ENCODE measurements at regions not wholly inside any gene's neighbourhood (a gene's known extent, or its start where the extent isn't known, plus 50 kb on each side); places are given as distances from the start of the nearest gene placed in this dataset.

DNA sequence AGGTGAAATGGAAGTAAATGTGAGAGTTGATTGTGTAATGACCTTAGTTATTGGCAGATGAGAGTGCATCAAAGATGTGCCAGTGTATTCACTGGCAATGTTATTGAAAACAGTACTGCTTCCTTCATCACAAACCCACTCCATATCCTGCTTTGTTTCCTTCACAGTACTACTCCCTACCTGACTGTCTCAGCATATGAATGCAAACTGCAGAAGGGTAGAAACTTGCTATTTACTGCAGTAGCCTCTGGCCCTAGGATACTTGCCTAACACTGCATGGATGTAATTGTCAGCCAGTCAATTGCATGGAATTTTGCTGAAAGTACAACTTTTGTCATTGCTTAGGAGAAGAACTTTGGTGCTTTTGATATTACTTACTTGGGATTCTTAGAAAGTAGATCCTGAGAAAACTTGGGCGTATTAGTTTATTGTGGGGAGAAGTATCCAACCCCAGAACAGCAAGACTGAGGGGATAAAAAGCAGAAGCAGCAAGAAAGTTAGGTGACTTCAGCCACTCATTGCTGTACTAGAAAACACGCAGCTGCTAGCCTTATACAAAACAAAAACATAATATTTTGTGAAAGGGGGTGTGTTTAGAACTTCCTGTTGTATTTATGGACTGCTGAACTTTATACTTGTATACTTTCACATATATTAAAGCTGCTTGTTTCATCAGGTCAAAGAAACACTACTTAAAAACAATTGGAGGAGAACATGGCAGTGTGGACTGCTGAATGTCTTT, 219.0 kb downstream of the CCNG2 start:
- no peak for DNase-seq

DNA sequence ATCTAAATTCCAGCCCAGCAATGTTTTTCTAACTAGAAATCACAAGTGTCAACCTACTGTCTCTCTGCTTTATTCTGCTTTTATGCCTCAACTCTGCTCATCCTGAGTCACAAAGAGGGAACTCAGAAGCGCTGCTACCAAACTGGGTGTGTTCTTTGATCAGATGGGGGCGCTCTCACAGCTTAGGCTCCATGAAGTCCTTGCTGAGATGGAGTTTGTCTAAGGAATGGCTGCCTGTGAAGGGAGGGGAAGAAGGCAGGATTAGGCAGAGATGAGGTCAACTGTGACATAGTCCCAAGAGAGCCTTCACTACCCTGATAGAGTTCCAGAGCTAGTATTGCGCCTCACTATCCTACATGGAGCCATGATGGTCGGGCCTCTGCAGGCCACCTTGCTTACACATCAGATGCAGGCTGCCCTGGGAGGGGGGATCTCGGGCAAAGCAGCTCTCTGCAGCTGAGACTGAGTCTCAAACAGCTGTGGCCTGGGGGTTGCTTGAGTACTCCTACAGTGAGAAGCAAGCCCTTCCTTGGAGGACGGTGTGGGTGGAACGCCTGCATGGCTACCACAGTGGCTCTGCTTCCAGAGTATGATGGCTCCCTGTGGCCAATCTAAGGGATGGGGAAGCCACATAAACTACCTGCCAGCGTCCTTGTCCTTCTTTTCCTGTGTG, 219.9 kb downstream of the CCNG2 start:
- DNase-seq: no peak

DNA sequence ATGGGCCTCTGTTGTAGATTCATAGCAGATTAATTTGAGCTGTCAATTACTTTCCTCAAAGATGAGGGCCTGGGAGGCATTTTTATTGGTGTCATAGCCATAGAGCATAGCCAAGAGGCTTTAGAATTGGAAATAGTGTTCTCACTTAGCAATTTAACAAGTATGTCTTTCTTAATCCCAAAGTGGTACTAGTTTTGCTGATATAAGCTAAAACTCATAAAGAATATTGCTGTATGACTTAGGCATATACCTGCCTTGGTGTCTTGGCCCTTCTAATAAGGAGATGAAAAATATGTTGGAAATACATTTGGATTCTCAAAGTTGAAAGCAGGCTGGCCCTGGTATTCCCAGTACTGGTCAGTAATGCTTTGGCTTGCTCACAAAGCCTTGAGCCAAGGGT, 221.5 kb upstream of the CXCL13 start:
- DNase-seq: no peak

DNA sequence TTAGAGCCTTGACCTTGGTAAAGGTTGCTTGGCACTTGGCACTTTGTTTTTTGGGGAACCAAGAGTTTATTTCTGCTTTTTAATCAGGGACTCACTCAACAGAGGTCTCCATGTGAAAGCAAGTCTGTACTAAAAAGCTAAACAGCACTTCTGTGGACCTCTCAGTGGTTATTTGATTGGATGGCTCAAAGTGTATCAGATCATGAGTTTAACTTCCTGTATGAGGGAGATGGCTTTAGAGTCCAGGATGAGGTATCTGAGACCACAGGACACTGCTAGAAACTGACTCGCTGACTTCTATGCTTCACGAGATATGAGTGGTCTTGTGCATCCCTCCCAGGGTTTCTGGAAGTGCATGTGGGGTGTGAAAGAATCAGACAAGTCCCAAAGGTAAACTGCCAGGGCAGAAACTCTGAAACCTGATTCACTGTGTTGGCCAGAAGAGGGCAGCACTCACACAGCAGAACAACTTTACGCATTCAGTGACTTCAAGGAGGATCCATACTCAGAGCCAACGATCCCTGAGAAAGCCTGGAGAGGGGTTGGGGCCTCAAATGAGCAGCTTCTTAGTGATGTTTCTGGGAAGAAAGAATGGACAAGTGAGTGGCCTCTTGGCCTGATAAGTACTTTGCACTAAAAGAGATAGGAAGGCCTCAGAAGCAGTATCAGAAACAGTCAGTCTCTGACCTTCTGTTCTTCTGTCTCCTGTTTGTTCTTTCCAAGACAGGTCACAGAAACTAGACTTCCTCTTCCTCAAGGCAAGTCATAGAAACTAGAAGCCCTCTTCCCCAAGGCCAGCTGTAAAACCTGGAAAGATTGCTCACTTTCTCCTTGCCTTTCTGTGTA, 220.3 kb upstream of the CXCL13 start:
- peak; percentile 10 for DNase-seq

DNA sequence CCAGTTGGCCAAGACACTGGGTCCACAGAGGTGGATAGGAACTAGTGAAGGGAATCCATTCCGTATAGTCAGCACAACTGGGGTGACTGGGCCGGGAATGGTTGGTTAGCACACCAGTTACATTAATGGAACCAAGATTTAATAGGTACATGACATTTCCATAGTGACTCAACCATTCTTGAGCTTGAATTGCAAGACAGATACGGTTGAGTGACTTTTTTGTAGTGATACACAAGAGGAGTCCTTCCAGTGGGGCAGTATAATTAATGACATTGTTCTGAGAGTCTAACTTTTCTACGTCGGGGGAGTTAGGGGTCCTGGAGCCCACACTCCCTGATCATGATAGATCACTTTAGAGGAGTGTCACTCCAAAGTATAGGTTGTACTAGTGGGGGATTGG, 211.6 kb upstream of the CXCL13 start:
- no peak for DNase-seq

DNA sequence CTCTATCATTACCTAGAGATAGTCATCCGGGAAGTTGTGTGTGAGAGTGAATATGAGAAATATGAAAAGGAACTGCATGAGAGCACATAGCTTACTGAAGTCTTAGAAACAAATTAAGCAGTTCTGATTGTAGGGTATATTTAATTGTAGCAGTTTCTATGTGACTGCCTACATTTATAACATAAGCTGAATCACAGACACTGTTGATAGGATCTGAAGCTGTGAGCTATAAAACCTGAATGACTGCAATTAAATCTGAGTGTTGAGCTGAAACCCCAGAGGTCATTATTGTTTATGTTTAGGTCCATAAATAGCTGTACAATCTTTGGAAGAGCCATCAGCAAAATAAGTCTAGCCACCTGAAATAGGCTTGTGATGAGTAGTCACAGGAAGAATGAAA, 210.1 kb upstream of the CXCL13 start:
- DNase-seq: no peak

DNA sequence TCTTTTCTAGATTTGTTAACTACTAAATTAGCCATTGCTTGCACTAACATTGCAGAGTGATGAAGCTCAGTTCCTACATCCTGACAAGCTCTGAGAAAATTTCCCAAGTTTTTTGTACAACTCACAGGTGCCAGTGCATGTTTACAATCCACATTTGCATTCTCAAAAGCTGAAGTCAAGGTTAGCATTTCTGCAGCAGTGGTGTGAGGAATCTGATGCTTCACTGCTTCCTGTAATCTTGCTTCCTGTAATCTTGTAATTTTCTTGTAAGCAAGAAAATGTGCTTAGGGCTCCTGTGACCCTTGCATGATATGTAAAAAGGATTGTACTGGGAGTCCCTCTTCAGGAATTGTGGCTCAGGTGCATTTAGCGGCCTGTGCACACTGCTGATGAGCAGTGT, 207.4 kb upstream of the CXCL13 start:
- no peak for DNase-seq

DNA sequence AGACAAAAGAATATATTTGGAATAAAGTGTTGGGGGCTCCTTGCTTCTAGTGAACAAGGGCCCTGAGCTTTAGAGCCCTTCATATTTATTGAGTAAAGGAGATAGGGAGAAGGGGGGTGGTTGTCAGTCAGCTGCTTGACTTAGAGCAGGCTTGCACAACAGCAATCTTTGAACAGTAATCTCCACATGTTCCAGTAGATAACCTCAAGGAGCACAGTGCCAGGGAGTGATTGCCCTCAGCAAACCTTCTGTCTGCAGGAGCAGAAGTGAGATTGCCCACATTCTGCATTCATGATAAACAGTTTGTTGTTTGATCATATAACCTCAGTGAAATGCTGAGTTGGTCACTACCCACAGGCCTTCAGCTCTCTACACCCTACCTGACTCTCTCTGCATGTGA, 205.8 kb upstream of the CXCL13 start:
- DNase-seq: no peak

DNA sequence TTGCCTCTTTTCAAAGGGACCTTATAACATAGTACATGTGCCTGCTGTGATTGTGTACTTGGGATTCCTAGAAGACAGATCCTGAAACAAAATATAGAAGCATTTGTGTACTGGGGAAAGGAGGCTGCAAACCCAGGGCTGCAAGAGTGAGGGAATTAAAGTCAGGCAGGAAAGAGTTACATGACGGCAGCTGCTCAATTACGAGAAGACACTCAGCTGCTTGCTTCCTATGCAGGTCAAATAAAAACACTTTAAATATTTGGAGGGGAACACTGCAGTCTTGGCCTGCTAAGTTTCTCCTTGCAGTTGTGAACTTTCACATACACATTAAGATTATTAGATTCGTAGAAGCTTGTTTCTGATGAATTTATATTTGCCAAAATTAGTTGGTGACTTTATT, 191.9 kb upstream of the CXCL13 start:
- no peak for DNase-seq

DNA sequence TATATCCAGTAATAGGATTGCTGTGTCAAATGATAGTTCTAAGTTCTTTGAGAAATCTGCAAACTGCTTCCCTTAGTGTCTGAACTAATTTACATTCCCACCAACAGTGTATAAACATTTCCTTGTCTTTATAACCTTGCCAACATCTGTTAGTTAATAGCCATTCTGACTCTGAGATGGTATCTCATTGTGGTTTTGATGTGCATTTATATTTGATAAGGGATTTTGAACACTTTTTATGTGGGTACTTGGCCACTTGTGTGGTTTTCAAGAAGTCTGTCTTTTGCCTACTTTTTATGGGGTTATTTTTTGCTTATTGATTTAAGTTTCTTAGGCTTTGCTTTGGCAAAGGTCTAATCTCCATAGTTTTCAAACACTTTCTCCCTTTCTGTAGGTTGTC, 189.9 kb upstream of the CXCL13 start:
- DNase-seq: no peak

DNA sequence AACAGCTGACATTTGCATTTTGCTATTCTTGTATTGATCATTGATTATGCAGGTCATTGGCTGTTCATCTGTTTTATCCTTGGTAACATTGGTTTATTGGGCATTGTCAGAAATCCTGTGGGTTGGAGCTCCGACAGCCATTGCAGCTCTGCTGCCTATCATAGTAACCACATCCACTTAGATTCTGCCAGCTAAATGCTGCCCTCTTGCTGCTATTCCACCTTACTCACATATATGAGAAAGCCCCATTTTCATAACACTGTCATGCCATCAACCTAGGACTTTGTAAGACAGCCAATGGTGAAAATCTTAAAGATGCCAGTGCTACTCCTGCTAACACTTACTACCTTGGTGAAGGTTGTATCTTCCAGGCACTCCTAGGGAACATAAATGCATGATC, 187.3 kb upstream of the CXCL13 start:
- DNase-seq: no peak

DNA sequence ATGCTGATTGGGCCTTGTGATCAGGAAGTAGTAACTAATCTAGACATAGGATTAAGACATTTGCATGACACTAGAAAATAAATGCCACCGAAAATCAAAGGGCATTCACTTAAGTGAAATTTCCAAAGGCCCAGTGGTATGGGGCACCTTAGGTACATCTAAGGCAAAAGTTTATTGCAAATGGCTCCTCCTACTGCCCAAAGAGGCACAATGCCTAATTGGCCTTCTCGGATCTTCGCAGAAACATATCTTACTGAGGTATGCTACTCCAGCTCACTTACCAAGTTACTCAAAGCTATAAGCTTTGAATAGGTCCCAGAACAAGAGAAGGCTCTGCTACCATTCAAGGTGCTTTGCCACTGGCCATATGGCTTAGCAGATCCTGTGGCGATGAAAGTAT, 174.8 kb upstream of the CXCL13 start:
- no peak for DNase-seq

DNA sequence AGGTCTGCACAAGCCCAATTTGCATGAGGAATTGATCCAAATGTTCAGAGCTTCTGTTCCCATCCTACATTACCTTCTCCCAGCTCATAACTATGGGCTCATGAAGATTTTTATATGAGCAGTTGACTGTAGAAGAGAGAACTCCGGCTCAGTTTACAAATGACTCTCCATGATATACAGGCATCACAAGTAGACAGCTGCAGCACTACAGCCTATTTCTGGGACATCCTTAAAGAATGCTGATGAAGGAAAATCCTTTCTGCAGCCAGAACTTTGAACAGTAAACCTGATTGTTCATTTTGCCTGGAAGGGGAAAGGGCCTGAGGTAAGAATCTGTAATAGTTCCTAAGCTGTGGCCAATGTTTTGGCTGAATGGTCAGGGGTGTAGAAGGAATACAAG, 174.1 kb upstream of the CXCL13 start:
- DNase-seq: no peak

DNA sequence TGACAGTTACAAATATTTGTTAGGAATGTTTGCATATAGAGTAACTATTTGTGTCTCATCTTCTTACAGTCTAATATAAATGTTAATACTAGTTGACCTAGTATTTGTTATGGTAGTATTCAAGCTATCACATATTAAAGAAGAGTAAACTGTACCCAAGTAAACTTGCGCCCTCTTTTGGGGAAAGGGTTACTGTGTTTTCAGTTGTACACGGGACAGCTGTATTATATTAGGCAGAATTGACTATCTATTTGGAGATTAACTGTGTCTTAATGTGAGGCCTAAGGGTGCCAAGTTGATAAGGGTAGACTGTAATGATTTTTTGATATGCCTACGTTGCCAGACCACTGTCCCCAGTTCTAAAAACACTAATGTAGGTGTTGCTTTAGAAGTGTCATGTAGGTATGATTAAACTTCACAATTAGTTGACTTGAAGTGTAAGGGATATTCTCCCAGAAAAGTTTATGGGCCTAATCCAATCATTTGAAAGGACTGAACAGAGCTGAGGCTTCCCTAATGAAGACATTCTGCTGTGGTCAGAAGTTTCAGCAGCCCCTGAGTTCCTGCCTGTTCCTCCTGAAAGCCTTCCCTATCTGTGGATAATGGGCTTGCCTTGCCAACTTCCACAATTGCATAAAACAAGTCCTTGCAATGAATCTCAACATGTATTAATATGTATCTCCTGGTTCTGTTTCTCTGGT, 172.8 kb upstream of the CXCL13 start:
- DNase-seq: no peak

DNA sequence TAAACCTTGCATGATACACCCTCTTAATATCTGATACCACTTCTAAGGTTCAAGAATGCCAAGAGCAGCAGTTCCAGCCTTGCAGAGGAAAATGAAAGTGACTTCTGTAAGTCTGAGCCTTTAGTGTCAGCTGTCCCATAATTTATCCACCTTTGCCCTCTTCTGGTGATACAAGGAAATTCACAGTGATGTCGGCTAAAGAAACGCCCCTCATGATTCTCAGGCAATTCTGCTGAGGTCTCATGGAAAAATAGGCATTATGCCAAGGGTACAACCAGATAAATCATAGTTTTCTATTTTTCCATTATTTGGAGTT, 172.2 kb upstream of the CXCL13 start:
- DNase-seq: peak; percentile 53

DNA sequence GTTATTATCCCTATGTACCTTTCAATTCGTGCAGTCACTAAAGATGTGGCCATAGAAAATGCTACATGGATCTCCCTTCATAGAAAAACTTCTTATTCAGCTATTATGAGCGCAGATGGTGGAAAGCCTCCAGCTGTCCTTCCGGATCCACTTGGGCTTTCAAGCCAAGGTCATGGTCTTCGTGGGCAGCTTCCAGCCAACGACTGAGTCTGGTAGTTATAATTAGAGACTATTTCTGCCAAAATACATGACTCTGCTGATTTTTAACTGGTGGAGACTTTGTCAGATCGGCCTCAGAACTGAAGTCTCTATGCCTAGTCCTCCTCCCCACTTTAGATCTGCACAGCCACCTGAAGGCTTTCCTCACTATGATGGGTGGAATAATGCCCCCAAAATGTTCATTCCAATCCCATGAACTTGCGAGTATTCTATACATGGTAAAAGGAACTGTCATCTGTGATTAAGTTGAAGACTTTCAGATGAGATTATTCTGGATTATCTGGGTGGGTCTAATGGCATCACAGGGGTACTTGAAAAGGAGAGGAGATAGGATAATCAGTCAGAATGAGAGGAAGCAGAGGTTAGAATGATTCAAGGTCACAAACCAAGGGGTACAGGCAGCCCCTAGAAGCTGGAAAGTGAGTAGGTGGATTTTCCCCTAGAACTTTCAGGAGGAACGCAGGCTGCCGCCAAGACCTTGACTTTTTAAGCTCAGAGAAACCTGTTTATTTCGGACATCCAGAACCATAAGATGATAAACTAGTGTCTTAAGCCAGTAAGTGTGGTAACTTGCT, 171.1 kb upstream of the CXCL13 start:
- DNase-seq: no peak

DNA sequence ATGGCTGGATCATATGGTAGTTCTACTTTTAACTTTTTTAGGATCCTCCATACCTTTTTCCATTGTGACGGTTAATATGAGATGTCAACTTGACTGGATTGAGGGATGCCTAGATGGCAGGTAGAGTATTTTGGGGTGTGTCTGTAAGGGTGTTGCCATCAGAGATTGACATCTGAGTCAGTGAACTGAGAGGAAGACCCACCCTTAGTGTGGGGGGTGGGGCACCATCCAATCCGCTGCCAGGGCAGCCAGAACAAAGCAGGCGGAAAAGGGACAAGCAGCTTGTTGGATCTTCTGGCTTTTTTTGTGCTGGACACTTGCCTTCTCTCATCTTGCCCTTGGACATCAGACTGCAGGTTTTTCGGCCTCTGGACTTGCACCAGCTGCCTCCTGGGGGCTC, 168.5 kb upstream of the CXCL13 start:
- DNase-seq: no peak

DNA sequence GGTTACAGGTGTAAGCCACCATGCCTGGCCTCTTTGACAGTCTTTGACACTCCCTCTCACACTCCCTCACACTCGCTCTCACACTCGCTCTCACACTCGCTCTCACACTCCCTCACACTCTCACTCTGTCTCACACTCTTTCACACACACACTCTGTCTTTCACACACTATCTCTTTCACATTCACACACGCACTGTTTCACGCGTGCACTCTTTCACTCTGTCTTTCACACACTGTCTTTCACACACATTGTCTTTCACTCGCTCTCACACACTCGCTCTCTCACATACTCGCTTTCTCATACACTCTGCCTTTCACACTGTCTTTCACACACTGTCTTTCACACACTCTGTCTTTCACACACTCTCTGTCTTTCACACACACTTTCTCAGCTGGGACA, 167.1 kb upstream of the CXCL13 start:
- no peak for DNase-seq

DNA sequence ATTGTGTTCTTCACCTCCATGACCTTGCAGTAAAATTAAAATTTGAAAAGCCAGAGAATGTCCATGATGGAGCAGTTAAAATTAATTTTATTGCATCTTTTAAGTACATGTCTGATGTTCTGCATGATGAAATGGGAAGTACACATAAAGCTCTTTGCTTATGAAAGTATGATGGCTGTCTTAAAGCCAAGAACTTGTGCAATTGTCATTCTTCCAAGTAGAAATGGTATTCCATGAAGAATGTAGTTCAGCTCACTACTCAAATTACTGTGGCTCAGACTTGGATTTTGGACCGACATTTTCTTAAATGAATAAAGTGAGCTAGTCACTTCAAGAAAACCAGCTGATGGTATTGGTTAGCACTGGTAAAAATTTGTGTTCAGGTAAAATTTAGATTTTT, 161.7 kb upstream of the CXCL13 start:
- no peak for DNase-seq

DNA sequence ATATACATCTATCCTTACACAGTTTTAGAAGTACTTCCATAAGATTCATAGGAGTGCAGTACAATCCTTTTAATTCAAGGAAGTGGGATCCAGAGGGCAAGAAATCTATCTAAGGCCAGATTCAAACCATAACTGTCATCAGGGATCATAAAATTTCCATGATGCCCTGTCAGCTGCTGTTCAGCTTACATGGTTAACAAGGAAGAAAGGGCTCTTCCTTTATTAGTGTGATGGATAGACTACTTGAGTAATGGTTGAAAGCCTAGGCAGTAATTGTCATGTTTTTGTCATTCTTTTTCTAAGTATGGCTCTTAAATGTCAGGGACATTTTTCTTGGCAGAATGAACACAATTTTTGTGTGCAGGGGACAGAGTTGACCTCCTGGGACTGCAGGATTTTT, 159.8 kb upstream of the CXCL13 start:
- no peak for DNase-seq

DNA sequence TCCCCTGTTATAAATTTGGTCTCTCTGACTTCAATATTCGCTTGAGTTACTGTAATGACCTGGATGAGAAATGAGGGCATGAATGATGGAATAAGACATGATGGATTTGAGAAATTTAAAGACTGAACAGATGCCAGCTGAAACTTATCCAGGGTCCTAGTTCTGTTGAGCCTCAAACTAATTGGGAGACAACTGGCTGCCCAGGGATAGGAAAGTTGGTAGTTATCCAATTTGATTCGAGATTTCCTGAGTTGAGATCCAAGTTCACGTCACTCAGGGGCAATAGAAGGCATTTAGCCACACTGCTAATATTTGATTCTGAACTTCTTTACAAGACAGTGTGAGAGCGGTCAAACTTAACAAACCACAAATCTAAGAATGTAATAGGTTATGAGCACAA, 159.0 kb upstream of the CXCL13 start:
- DNase-seq: no peak

DNA sequence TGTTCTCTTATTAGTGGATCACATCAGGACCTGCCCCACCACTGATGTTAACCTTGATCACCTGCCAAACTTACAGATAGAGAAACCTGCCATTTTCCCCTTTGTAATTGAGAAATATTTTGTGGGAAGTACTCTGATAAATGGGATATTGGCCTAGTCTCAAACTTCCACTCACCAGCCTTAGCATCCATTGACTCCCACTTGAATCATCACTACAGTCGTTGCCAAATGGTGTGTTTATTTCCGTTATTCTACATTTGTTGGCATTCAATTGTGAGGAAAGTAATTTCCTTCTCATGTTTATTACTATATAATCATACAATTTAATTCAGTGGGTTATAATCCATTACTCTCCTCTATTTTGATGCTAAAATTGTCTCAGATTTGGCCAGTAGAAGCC, 156.4 kb upstream of the CXCL13 start:
- DNase-seq: no peak

DNA sequence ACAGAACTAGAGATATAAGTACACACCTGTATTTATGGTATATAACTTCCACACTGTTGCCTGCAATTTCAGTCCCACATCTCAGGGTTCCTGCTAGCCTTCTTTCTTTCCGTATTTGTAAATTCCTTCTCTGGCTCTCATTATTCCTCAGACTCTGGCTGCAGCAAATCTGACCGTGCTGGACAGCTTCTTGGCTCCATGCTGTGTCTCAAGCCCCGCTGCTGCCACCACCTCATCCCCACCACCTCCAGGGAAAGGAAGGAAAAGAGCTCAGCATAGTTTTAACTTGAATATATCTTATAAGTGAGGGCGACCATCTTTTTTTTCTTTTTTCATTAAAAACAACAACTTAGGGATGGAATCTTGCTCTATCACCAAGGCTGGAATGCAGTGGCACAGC, 155.6 kb upstream of the CXCL13 start:
- no peak for DNase-seq

Data from DMS79 treated with DMSO at 0.1 percent for 48 hours (cell line).